GM21447 (cell line): ENCODE measurements at regions not wholly inside any gene's neighbourhood (a gene's known extent, or its start where the extent isn't known, plus 50 kb on each side); places are given as distances from the start of the nearest gene placed in this dataset.
A peak's percentile ranks its signal among the peaks of the same experiment; 100 is the strongest.
"Not testable (repeated sequence)": the region's sequence is repeated elsewhere in the genome, so short reads cannot be mapped to it uniquely, and the experiment has no call there.

Experiments used
- ATAC-seq: cut with Tn5 transposase; IDR thresholded peaks from one replicate; pipeline ENCODE4 v1.9.1; 2021; ENCODE audit not compliant: unreplicated experiment

- ATAC-seq: no peak
Measured at GRCh38 chr4:159410076-159410777, 307.3 kb downstream of the RAPGEF2 start.

GRCh38 chr4:159410891-159411290 is 308.0 kb downstream of the RAPGEF2 start:
- ATAC-seq: no peak

GRCh38 chr4:159413306-159413943 is 310.5 kb downstream of the RAPGEF2 start:
- no peak for ATAC-seq

DNA sequence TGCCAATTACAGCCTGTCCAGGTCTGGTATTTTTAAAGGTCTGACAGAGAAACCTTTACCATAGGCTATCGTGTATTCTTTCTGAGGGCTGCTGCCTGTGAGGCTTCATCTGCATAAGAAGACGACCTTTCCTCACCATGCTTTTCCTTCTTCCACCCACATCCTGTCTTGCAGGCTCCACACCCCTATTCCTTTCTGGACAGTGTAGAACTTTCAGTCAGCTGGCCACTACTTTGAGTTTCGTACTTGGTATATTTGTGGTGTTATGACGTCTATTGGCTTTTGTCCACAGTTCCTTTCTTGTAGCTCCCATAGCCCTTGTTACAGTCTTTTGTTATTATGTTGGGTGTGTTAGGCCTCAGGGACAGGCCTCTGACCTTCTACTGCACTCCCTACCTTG is 311.4 kb downstream of the RAPGEF2 start:
- ATAC-seq: no peak

DNA sequence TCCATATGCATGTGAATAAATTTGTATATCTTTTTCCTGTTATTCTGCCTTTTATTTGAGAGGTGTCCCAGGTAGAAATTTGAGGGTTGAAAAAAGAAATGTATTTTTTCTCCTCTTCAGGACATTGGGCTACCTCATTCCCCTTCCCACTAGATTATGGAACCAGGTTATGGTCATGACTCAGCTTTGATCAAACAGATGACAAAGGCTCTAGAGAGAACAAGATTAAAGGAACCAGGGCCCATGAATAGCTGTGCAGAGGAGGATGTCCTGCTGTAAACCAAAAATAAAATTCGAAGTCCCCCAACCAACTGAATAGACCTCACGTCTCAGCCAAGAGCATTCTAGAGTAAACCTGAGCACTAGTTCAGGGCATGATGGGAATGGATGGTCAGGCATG is 313.2 kb downstream of the RAPGEF2 start:
- ATAC-seq: no peak

DNA sequence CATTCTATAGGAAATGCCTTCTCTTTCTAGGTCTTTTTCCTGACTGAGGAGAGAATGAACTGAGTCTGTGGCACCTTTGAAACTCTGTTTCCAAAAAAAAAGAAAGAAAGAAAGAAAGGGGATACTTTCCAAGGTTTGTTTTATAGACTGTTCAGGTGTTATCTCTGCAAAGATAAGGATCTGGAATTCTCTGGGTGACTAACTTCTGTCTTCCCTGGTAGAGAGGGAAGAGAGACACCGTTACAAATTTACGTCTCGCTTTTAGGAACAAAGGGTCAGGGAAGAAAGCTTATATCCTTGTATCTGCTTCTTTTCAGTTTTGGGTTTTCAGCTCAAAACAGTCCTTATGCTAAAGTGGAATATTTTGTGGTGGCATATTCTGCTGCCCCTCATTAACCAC is 314.1 kb downstream of the RAPGEF2 start:
- ATAC-seq: no peak

DNA sequence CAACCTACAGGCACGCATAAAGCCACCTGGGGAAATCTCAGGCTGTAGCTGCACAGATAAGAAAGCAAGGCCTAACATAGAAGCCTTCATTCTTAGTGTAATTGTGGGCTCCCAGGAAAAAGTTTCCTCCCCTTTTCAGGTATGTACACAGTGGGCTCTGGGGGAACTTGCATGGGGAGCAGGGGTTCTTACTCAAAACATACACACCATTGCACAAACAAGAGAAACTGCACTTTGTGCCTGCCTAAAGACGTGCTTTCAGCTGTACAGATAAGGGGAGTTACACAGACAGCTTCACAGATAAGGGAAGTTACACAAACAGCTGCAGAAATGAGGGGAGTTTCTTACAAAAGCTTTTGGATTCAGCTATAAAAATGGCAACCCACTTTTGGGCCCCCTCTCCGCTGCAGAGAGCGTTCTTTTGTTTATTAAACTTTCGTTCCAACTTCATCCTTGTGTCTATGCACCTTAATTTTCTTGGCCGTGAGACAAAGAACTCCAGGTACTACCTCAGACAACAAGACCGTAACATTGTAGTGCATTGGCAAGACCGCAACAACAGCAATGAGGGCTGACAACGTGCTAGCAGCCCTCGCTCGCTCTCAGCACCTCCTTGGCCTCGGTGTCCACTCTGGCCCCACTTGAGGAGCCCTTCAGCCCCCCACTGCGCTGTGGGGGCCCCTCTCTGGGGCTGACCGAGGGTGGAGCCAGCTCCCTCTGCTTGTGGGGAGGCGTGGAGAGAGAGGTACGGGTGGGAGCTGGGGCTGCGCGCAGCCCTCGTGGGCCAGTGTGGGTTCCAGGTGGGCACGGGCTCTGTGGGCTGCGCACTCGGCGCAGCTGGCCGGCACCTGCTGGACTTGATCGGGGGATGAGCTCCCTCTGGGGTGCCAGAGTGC is 317.5 kb downstream of the RAPGEF2 start:
- ATAC-seq: no peak

- ATAC-seq: not testable (repeated sequence)
Measured at GRCh38 chr4:159421058-159421419, 318.2 kb downstream of the RAPGEF2 start.

DNA sequence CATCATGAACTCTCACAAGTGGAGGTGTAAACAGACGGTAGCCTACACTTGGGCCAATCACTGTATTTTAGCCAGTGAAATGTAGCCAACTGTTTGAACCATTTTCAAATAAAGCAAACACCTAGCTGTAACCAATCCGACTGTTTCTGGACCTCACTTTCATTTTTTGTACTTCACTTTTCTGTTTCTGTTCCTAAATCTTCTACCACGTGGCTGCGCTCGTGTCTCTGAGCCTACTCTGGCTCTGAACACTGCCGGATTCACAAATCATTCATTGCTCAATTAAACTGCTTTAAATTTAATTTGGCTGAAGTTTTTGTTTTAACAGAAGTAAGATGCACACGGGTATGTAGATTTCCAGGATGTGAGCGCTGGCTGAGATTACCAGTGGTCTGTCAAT is 319.1 kb downstream of the RAPGEF2 start:
- ATAC-seq: no peak

DNA sequence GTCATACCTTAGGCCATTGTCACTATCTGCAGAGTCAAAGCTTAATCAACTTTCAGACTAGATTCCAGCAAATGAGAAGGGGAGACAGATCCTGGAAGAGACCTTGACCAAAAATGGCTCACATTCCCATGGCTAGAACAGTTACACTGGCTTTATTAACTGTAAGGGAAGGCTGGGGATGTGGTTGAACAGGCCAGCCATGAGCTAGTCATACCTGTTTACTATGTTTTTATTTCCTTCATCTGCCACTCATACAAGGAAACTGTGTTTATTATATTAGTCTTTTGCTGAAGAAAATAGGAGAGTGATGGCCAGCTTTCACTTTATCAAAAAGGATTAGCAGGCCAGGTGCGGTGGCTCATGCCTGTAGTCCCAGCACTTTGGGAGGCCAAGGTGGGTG is 319.7 kb downstream of the RAPGEF2 start:
- no peak for ATAC-seq

- ATAC-seq: no peak
Measured at GRCh38 chr4:159425737-159426305, 322.9 kb downstream of the RAPGEF2 start.

DNA sequence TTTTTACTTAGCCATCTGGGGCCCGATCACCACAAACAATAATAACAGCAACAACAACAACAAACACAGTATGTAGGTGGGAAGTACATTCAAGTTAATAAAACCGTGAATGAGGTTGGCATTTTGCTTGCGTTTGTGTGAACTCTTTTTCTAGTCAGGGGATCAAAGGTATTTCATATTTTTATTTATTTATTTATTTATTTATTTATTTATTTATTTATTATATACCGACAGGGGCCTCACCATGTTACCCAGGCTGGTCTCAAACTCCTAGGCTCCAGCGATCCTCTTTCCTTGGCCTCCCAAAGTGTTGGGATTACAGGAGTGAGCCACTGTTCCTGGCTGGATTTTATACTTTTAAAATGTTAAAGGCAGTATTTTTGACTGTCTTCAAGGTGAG is 325.4 kb downstream of the RAPGEF2 start:
- ATAC-seq: no peak

GRCh38 chr4:159428975-159429692 is 326.3 kb downstream of the RAPGEF2 start:
- no peak for ATAC-seq

DNA sequence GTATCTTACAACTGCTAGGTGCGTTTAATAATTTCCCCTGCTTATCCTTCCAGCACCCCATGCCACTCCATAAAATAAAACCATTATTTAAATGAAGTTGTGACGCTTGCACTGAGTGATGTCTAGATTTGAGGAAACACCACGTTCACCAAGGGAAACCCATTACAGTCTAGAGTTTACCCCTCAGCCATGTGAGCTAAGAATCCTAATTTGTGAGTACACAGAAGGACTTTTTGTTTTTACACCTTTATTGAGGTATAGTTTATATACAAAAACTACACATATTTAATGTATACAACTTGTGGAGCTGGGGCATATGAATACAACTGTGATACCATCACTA is 326.8 kb downstream of the RAPGEF2 start:
- no peak for ATAC-seq

GRCh38 chr4:159430896-159431295 is 328.0 kb downstream of the RAPGEF2 start:
- ATAC-seq: no peak

DNA sequence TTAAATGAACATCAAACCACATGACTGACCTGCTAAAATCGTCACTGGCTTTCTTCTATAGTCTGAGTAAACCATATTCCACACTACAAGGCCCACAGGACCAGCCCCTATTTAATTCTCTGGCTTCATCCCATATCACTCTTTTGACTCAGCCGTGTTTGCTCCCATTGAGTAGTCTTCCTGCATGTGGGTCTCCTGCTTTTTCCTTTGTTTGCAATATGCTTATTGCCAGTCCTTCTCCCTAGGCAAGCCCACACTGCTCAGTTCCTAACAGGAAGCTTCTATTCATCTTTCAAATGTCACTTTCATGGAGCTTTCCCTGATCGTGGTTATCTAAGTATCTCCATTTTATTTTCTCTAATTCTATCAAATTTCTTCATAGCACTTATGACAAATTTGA is 329.6 kb downstream of the RAPGEF2 start:
- ATAC-seq: no peak

- no peak for ATAC-seq
Measured at GRCh38 chr4:159433337-159433736, 330.5 kb downstream of the RAPGEF2 start.

- no peak for ATAC-seq
Measured at GRCh38 chr4:159434114-159434870, 331.4 kb downstream of the RAPGEF2 start.

DNA sequence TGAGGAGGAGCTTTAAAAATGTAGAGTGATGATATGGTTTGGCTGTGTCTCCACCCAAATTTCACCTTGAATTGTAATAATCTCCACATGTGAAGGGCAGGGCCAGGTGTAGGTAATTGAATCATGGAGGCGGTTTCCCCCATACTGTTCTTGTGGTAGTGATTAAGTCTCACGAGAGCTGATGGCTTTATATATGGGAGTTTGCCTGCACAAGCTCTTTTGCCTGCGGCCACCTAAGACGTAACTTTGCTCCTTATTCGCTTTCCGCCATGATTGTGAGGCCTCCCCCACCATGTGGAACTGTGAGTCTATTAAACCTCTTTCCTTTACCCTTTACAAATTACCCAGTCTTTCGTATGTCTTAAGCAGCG is 332.0 kb downstream of the RAPGEF2 start:
- ATAC-seq: no peak

GRCh38 chr4:159435561-159436023 is 332.7 kb downstream of the RAPGEF2 start:
- peak; percentile 50 for ATAC-seq
